ENCODE measurements at regions not wholly inside any gene's neighbourhood (a gene's known extent, or its start where the extent isn't known, plus 50 kb on each side); places are given as distances from the start of the nearest gene placed in this dataset.

DNA sequence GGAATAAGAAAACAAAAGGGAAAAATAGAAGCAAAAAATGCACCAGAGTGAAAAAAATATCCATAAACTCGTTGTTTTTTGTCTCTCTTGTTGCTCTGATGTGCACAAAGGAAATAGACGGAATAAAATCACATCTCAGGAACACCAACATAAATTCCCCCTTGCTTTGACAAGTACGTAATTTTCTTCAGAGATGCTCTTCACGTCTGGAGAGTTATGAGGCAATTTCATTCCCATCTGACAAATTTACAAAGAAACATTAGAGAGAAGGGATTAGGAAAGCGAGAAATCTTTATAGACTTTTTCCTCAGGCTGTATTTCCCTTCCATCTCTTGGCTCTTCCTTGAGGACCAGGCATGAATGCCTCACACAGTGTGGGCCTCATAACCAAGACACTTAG is 250.1 kb upstream of the ZFP64 start:
- TF ChIP-seq EZH2 (IDR thresholded peaks at IDR 0.05; ENCODE audit: low read length, unreplicated experiment), result no peak
- TF ChIP-seq, protein P1, sequence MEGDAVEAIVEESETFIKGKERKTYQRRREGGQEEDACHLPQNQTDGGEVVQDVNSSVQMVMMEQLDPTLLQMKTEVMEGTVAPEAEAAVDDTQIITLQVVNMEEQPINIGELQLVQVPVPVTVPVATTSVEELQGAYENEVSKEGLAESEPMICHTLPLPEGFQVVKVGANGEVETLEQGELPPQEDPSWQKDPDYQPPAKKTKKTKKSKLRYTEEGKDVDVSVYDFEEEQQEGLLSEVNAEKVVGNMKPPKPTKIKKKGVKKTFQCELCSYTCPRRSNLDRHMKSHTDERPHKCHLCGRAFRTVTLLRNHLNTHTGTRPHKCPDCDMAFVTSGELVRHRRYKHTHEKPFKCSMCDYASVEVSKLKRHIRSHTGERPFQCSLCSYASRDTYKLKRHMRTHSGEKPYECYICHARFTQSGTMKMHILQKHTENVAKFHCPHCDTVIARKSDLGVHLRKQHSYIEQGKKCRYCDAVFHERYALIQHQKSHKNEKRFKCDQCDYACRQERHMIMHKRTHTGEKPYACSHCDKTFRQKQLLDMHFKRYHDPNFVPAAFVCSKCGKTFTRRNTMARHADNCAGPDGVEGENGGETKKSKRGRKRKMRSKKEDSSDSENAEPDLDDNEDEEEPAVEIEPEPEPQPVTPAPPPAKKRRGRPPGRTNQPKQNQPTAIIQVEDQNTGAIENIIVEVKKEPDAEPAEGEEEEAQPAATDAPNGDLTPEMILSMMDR (conservative IDR thresholded peaks at IDR 0.05; ENCODE audit: low read depth, low read length), result no peak
